Large intestine (tissue), 3 donors: ENCODE measurements at regions not wholly inside any gene's neighbourhood (a gene's known extent, or its start where the extent isn't known, plus 50 kb on each side); places are given as distances from the start of the nearest gene placed in this dataset.

Source experiments
- DNase-seq, 2 donors: peaks; one replicate each; pipeline versions ENCODE4 v3.0.0 to v3.0.0-alpha.2; 2013
- H3K27ac ChIP-seq: one replicate; pipeline ENCODE4 v1.5.1; 2013; ENCODE audit warnings: low read length
- H3K27me3 ChIP-seq: 2 replicates; pipeline ENCODE4 v1.6.1; 2013; ENCODE audit warnings: low read length; ENCODE audit not compliant: control insufficient read depth, insufficient read depth
- H3K36me3 ChIP-seq: 2 replicates; pipeline ENCODE4 v1.6.1; 2013; ENCODE audit warnings: low read length; ENCODE audit not compliant: control insufficient read depth, insufficient read depth
- H3K4me1 ChIP-seq: one replicate; pipeline ENCODE4 v1.6.1; 2013; ENCODE audit warnings: low read length; ENCODE audit not compliant: control insufficient read depth, insufficient read depth
- H3K4me3 ChIP-seq: one replicate; pipeline ENCODE4 v1.5.1; 2013; ENCODE audit warnings: low read length
- H3K9me3 ChIP-seq: one replicate; pipeline ENCODE4 v1.6.1; 2013; ENCODE audit warnings: mild to moderate bottlenecking, low read depth, low read length, moderate library complexity; ENCODE audit not compliant: control insufficient read depth
- WGBS: methylation state at CpG from one replicate; pipeline ENCODE4 v1.1.5; 2013; ENCODE audit warnings: low lambda C conversion rate; ENCODE audit not compliant: insufficient coverage; 5-methylcytosine and 5-hydroxymethylcytosine counted together

DNA sequence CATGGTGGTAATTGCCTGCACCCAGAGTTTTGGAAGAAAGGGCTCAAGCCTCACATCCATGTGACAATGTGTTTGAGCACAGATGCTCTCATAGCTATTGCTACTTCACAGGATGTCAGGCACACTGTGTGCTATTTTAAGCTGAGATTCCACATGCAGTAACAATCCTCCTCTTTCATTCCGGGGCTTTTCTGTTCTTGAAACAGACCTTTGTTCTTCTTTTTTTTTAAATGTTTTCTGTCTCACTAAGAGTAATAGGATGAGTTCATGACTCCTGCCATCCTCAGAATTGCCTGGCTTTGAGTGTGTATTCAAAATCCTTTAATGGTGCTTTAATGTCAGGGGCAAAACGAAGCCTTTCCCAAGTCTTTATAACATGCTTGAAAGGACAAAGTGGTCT is 198.9 kb downstream of the ABCC12 start:
- Histone ChIP-seq H3K27me3 (no peaks in the 10 kb centered on the region), H3K4me1 (no peaks in the 10 kb centered on the region), H3K36me3 (no peaks in the 10 kb centered on the region), H3K27ac (no peak overlapping the region), H3K9me3 (no peaks in the 10 kb centered on the region), H3K4me3 (no peak overlapping the region)
- no peak for DNase-seq
- WGBS = no CpG with 5 or more reads among the region's 2 CpGs

DNA sequence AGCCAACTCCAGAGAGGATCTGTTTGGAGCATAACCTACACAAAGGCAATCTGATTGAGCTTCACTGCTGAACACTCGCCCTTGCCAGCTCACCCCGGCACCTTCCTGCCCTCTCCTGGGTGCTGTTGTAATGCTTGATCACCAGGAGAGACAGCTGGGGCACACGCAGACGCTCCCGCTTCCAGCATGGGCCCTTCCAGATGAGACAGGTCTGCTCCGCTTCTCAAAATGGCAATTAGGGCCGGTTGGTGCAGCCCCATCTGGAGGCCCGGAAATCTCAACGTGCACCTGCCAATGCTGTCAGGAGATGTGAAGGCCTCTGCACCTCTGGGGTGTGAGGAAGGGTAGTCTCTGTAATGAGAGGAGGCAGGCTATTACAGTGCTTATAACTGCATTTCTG is 206.1 kb downstream of the ABCC12 start:
- DNase-seq = no peak
- Histone ChIP-seq H3K27me3 (no peaks in the 10 kb centered on the region), H3K4me3 (no peak overlapping the region), H3K4me1 (no peaks in the 10 kb centered on the region), H3K27ac (no peak overlapping the region), H3K9me3 (no peaks in the 10 kb centered on the region), H3K36me3 (no peaks in the 10 kb centered on the region)
- WGBS = no CpG with 5 or more reads among the region's 9 CpGs

DNA sequence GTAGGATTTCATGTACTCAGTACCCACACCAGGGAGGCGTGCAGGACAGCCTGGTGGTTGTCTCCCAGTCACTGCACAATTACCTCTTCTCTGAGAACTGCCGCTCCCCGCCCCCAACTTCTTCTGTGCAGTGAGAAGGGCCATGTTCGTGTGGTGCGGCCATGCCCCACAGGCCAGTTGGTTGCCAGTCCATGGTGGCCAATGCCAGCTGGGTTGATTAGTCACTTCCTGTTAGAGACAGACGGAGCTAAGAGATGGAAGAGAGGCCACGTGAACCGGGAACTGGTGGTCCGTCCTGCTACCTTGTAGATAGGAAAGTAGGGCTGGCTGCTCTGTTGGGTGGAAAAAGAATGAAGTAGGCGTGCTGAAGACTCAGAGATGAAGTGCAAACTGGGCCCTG is 206.5 kb downstream of the ABCC12 start:
- no peaks in the 10 kb centered on the region for H3K4me1 ChIP-seq
- H3K4me3 ChIP-seq = no peak overlapping the region
- no peaks in the 10 kb centered on the region for H3K27me3 ChIP-seq
- H3K9me3 ChIP-seq = no peaks in the 10 kb centered on the region
- H3K27ac ChIP-seq = no peak overlapping the region
- H3K36me3 ChIP-seq = no peaks in the 10 kb centered on the region
- 96% methylated on average over 4 of the region's 10 CpGs for WGBS
- DNase-seq = no peak

DNA sequence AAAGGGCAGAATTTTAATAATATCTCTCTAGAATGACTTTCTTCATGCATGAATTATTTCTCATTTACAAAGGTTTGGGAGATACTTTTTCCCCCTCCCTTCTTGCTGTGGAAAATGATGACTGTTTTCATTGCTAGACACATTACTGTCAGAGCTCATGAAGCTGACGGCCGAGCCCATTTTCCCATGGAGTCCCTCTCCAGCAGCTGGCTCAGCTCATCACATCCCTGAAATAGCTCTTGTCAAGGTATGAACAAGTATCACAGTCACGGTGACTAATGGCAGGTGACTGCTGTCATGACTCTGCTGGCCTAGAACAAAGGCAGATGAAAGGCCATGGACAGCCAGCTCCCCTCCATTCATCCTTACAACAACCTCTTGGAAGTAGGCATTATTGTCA is 208.1 kb downstream of the ABCC12 start:
- H3K27ac ChIP-seq = no peak overlapping the region
- no peaks in the 10 kb centered on the region for H3K9me3 ChIP-seq
- no peaks in the 10 kb centered on the region for H3K36me3 ChIP-seq
- H3K4me1 ChIP-seq = no peaks in the 10 kb centered on the region
- no peaks in the 10 kb centered on the region for H3K27me3 ChIP-seq
- H3K4me3 ChIP-seq = no peak overlapping the region
- WGBS = no CpG with 5 or more reads among the region's 3 CpGs
- no peak for DNase-seq

DNA sequence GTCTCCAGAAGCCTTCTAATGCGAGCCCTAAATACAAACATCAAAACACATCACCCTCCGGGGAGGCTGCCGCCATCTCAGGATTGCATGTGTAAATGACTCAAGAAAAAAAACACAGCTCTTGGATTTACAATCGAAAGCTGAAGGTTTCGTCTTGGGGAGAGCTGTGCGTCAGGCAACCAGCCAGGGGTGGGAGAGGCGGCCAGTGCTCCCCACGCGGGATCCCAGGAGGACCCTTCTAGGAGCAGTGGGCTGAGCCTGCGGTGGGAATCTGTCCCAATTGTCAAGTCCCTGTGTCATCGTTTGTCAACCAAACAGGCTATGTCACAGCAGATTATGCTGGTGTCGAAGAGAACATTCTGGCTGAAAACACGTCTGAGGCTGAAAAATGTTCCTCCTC is 209.7 kb downstream of the ABCC12 start:
- no peak for DNase-seq
- H3K4me3 ChIP-seq = no peak overlapping the region
- no peaks in the 10 kb centered on the region for H3K36me3 ChIP-seq
- no peaks in the 10 kb centered on the region for H3K9me3 ChIP-seq
- no peak overlapping the region for H3K27ac ChIP-seq
- no CpG with 5 or more reads among the region's 13 CpGs for WGBS
- no peaks in the 10 kb centered on the region for H3K4me1 ChIP-seq
- H3K27me3 ChIP-seq = no peaks in the 10 kb centered on the region

DNA sequence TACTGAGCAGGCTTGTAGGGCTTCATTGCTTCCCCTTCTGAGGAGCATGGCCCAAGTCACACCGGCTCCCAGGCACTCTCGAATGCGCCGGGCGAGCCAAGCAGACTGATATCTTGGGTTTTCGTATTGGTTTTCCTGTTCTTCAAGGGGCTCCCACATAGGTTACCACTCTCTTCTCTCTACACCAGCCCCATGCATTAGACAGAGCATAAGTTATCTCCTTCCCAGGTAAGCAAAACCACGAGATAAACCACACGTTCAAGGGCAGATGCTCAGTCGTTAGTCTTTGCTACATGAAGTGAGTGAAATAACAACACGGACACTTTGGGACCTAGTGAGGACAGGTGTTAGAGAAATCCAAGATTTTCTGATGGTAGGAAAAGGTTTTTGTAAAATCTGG is 211.2 kb downstream of the ABCC12 start:
- Histone ChIP-seq H3K36me3 (no peaks in the 10 kb centered on the region), H3K4me1 (no peaks in the 10 kb centered on the region), H3K27ac (no peak overlapping the region), H3K9me3 (no peaks in the 10 kb centered on the region), H3K4me3 (no peak overlapping the region), H3K27me3 (no peaks in the 10 kb centered on the region)
- no peak for DNase-seq
- 80% methylated on average over 1 of the region's 10 CpGs for WGBS

DNA sequence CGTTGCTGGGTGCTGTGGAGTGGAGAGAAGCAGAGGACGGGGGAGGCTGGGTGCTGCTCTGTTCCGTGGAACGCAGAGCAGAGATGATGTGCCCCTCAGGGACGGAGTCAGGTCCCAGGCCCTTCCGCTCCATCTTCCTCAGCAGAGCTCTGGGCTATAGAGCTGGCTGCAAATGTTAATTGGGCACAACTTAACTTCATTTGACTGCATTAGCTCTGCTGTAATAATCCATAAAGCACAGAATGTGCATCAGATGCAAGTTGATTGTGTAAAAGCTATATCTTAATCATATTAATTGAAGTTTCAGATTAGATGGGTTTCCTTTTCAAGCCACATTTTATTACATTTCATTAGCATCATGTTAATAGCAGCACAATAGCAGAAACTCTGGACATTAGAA is 212.6 kb downstream of the ABCC12 start:
- no peaks in the 10 kb centered on the region for H3K36me3 ChIP-seq
- DNase-seq = no peak
- WGBS = no CpG with 5 or more reads among the region's 6 CpGs
- no peaks in the 10 kb centered on the region for H3K9me3 ChIP-seq
- no peak overlapping the region for H3K4me3 ChIP-seq
- H3K27me3 ChIP-seq = no peaks in the 10 kb centered on the region
- no peak overlapping the region for H3K27ac ChIP-seq
- no peaks in the 10 kb centered on the region for H3K4me1 ChIP-seq

DNA sequence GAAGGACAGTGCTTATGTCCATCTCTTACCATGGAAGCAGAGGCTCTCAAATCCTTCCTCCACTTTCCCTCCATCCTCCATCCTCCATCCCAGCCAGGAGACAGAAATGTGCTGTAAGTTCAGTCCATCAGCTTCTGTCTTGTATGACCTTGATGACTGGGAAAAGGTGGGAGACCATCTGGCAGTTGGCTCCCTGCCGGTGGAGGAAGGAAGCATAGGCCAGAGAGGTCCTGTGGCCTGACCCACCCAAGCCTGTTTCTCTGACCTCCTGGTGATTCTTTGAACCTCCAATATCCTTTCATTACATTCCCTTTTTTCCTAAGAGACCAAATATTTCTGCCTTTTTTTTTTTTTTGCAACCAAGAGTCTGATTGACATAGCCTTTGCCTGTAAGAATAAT is 215.3 kb downstream of the ABCC12 start:
- Histone ChIP-seq H3K4me3 (no peak overlapping the region), H3K36me3 (no peaks in the 10 kb centered on the region), H3K4me1 (no peaks in the 10 kb centered on the region), H3K9me3 (no peaks in the 10 kb centered on the region), H3K27me3 (no peaks in the 10 kb centered on the region), H3K27ac (no peak overlapping the region)
- no peak for DNase-seq
- no CpG with 5 or more reads among the region's 1 CpG for WGBS

DNA sequence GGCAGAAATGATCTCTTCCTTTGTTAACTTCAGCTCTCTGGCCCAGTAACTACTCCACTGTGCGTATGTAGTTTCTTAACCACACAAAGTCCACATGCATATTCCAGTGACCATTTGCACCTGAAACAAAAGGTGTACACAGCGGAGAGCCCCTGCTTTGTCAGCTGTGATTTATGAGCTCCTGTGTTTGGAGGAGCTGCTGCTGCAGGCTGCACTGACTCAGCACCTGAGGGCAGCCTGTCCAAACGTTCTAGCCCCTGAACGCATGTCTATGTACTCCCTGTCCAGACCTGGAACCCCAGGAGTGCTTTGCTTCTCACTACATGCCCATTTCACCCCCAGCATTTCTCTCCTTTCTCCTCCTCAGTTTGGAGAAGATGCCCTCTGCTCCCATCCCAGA is 216.1 kb downstream of the ABCC12 start:
- H3K4me3 ChIP-seq = no peak overlapping the region
- WGBS = no CpG with 5 or more reads among the region's 4 CpGs
- no peaks in the 10 kb centered on the region for H3K4me1 ChIP-seq
- no peaks in the 10 kb centered on the region for H3K27me3 ChIP-seq
- H3K27ac ChIP-seq = no peak overlapping the region
- no peak for DNase-seq
- H3K36me3 ChIP-seq = no peaks in the 10 kb centered on the region
- H3K9me3 ChIP-seq = no peaks in the 10 kb centered on the region

DNA sequence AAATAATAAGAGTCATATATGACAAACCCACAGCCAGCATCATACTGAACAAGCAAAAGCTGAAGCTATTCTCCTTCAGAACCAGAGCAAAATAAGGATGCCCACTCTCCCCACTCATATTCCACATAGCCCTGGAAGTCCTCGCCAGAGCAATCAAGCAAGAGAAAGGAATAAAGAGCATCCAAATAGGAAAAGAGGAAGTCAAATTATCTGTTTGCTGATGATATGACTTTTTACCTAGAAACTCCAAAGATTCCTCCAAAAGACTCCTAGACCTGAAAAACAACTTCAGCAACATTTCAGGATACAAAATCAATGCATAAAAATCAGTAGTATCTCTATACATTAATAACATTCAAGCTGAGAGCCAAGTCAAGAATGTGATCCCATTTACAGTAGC is 217.5 kb downstream of the ABCC12 start:
- DNase-seq = no peak
- Histone ChIP-seq H3K4me3 (no peak overlapping the region), H3K27me3 (no peaks in the 10 kb centered on the region), H3K9me3 (no peaks in the 10 kb centered on the region), H3K27ac (no peak overlapping the region), H3K36me3 (no peaks in the 10 kb centered on the region), H3K4me1 (no peaks in the 10 kb centered on the region)
- 83% methylated on average over 1 of the region's 1 CpG for WGBS

DNA sequence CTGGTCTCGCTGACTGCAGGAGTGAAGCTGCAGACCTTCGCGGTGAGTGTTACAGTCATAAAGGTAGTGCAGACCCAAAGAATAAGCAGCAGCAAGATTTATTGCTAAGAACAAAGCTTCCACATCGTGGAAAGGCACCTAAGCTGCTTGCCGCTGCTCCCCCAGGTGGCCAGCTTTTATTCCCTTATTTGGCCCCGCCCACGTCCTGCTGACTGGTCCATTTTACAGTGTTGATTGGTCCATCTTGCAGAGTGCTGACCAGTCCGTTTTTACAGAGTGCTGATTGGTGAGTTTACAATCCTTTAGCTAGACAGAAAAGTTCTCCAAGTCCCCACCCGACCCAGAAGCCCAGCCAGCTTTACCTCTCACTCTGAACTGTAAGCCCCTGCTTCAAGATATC is 227.8 kb downstream of the ABCC12 start:
- DNase-seq = no peak

More for the DNA sequence above, 227.8 kb downstream of the ABCC12 start:
- H3K9me3 ChIP-seq = no peaks in the 10 kb centered on the region
- no peaks in the 10 kb centered on the region for H3K27me3 ChIP-seq
- no peak overlapping the region for H3K27ac ChIP-seq
- 78% methylated on average over 3 of the region's 9 CpGs for WGBS
- no peaks in the 10 kb centered on the region for H3K4me1 ChIP-seq
- no peak overlapping the region for H3K4me3 ChIP-seq
- H3K36me3 ChIP-seq = no peaks in the 10 kb centered on the region
